ENCODE measurements at regions not wholly inside any gene's neighbourhood (a gene's known extent, or its start where the extent isn't known, plus 50 kb on each side); places are given as distances from the start of the nearest gene placed in this dataset.
"Not testable (repeated sequence)": the region's sequence is repeated elsewhere in the genome, so short reads cannot be mapped to it uniquely, and the experiment has no call there.

DNA sequence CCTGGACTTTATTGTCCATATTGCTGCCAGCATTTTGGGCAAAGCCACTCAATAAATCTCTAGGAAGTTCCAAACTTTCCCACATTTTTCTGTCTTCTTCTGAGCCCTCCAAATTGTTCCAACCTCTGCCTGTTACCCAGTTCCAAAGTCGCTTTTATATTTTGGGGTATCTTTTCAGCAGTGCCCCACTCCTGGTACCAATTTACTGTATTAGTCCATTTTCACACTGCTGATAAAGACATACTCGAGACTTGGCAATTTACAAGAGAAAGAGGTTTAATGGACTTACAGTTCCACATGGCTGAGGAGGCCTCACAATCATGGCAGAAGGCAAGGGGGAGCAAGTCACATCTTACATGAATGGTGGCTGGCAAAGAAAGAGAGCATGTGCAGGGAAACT lies 53.4 kb downstream of the AHSP start:
- H3K27ac ChIP-seq (ENCODE audit: low read depth, low read length); H3K4me1 ChIP-seq (ENCODE audit: control insufficient read depth in 3 of 3, insufficient read depth in 3 of 3, low read length in 3 of 3); H3K4me3 ChIP-seq (ENCODE audit: low read length in 3 of 3); H3K9me3 ChIP-seq (ENCODE audit: control insufficient read depth in 3 of 3, low read length in 3 of 3); H3K27me3 ChIP-seq (ENCODE audit: control insufficient read depth in 3 of 3, insufficient read depth in 3 of 3, low read length in 3 of 3); H3K36me3 ChIP-seq (ENCODE audit: control insufficient read depth in 3 of 3, insufficient read depth in 3 of 3, low read length in 3 of 3); H3K9ac ChIP-seq (ENCODE audit: low read depth in 1 of 3, low read length in 3 of 3): not testable (repeated sequence)

DNA sequence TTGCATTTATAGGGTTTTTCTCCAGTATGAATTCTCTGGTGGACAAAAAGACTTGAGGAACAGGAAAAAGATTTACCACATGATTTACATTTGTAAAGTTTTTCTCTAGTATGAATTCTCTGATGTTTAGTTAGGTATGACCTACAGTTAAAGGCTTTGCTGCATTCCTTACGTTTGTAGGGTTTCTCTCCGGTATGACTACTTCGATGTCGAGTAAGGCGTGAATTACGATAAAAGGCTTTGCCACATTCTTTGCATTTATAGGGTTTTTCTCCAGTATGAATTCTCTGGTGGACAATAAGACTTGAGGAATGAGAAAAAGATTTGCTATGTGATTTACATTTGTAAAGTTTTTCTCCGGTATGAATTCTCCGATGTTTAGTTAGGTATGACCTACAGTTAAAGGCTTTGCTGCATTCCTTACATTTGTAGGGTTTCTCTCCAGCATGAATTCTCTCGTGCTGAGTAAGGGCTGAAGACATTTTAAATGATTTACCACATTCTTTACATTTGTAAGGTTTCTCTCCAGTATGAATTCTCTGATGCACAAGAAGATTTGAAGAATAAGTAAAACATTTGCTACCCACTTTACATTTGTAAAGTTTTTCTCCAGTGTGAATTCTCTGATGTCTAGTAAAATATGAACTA lies 74.2 kb downstream of the AHSP start:
- not testable (repeated sequence) for H3K4me1 ChIP-seq (ENCODE audit: control insufficient read depth in 3 of 3, insufficient read depth in 3 of 3, low read length in 3 of 3); H3K36me3 ChIP-seq (ENCODE audit: control insufficient read depth in 3 of 3, insufficient read depth in 3 of 3, low read length in 3 of 3); H3K27me3 ChIP-seq (ENCODE audit: control insufficient read depth in 3 of 3, insufficient read depth in 3 of 3, low read length in 3 of 3); H3K9ac ChIP-seq (ENCODE audit: low read depth in 1 of 3, low read length in 3 of 3); H3K27ac ChIP-seq (ENCODE audit: low read depth, low read length); H3K4me3 ChIP-seq (ENCODE audit: low read length in 3 of 3)
- peaks cover 0 to 27% (median 5%) of the 10 kb centered on the region in 3 donors for H3K9me3 ChIP-seq (ENCODE audit: control insufficient read depth in 3 of 3, low read length in 3 of 3)

DNA sequence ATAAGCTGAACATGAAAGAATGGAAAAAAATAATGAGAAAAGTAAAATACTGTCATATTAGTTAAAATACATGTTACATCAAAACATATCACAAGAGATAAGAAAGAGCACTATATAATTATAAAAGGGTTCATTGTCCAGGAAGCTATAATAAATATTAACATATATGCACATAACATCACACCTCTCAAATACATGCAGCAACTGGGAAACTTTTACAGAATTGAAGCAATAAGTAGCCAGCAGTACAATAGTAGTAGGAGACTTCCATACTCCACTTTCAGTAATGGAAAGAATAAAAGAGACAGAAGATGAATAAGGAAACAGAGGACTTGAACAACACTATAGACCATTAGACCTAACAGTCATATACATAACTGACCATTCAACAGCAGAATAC lies 90.4 kb downstream of the AHSP start:
- Histone ChIP-seq H3K36me3 (ENCODE audit: control insufficient read depth in 3 of 3, insufficient read depth in 3 of 3, low read length in 3 of 3) (no peaks in the 10 kb centered on the region), H3K4me3 (ENCODE audit: low read length in 3 of 3) (no peak overlapping the region), H3K27ac (ENCODE audit: low read depth, low read length) (no peak overlapping the region), H3K27me3 (ENCODE audit: control insufficient read depth in 3 of 3, insufficient read depth in 3 of 3, low read length in 3 of 3) (no peaks in the 10 kb centered on the region), H3K4me1 (ENCODE audit: control insufficient read depth in 3 of 3, insufficient read depth in 3 of 3, low read length in 3 of 3) (no peaks in the 10 kb centered on the region), H3K9ac (ENCODE audit: low read depth in 1 of 3, low read length in 3 of 3) (no peak overlapping the region), H3K9me3 (ENCODE audit: control insufficient read depth in 3 of 3, low read length in 3 of 3) (peaks cover 0 to 2% (median 0%) of the 10 kb centered on the region in 3 donors)

DNA sequence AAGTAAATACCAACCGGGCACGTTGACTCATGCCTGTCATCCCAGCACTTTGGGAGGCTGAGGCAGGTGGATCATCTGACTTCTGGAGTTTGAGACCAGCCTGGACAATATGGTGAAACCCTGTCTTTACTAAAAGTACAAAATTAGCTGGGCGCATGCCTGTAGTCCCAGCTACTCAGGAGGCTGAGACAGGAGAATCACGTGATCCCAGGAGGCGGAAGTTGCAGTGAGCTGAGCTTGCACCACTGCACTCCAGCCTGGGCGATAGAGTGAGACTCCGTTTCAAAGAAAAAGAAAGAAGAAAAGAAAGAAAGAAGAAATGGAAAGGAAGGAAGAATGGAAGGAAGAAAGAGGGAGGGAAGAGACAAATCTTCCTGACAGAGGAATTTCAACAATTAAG lies 108.7 kb downstream of the AHSP start:
- Histone ChIP-seq H3K9me3 (ENCODE audit: control insufficient read depth in 3 of 3, low read length in 3 of 3) (peaks cover 0 to 3% (median 0%) of the 10 kb centered on the region in 3 donors), H3K4me1 (ENCODE audit: control insufficient read depth in 3 of 3, insufficient read depth in 3 of 3, low read length in 3 of 3) (no peaks in the 10 kb centered on the region), H3K27me3 (ENCODE audit: control insufficient read depth in 3 of 3, insufficient read depth in 3 of 3, low read length in 3 of 3) (no peaks in the 10 kb centered on the region), H3K9ac (ENCODE audit: low read depth in 1 of 3, low read length in 3 of 3) (no peak overlapping the region), H3K27ac (ENCODE audit: low read depth, low read length) (no peak overlapping the region), H3K4me3 (ENCODE audit: low read length in 3 of 3) (no peak overlapping the region), H3K36me3 (ENCODE audit: control insufficient read depth in 3 of 3, insufficient read depth in 3 of 3, low read length in 3 of 3) (no peaks in the 10 kb centered on the region)

DNA sequence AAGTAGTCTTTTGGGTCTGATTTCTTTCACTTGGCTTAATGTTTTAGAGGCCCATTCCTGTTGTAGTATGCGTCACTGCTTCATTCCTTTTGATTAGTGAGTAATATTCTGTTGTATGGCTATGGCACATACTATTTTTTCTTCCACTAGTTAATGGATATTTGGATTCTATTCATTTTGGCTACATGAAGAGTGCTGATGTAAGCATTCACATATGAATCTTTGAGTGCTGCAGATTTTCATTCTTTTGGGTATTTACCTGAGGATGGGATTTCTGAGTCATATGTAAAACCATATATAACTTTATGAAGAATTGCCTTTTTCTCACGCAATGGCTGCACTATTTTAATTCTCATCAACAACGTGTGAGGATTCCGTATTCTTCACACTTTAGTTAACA lies 113.6 kb downstream of the AHSP start:
- H3K36me3 ChIP-seq (ENCODE audit: control insufficient read depth in 3 of 3, insufficient read depth in 3 of 3, low read length in 3 of 3): no peaks in the 10 kb centered on the region
- H3K4me1 ChIP-seq (ENCODE audit: control insufficient read depth in 3 of 3, insufficient read depth in 3 of 3, low read length in 3 of 3): no peaks in the 10 kb centered on the region
- H3K27ac ChIP-seq (ENCODE audit: low read depth, low read length): no peak overlapping the region
- H3K4me3 ChIP-seq (ENCODE audit: low read length in 3 of 3): no peak overlapping the region
- peaks cover 0 to 3% (median 0%) of the 10 kb centered on the region in 3 donors for H3K9me3 ChIP-seq (ENCODE audit: control insufficient read depth in 3 of 3, low read length in 3 of 3)
- no peaks in the 10 kb centered on the region for H3K27me3 ChIP-seq (ENCODE audit: control insufficient read depth in 3 of 3, insufficient read depth in 3 of 3, low read length in 3 of 3)
- H3K9ac ChIP-seq (ENCODE audit: low read depth in 1 of 3, low read length in 3 of 3): no peak overlapping the region

DNA sequence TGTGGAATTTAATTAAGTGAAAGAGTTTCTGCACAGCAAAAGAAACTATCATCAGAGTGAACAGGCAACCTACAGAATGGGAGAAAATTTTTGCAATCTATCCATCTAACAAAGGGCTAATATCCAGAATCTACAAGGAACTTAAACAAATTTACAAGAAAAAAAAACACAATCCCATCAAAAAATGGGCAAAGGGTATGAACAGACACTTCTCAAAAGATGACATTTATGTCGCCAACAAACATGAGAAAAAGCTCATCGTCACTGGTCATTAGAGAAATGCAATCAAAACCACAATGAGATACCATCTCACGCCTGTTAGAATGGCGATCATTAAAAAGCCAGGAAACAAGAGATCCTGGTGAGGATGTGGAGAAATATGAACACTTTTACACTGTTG lies 128.0 kb downstream of the AHSP start:
- not testable (repeated sequence) for H3K27ac ChIP-seq (ENCODE audit: low read depth, low read length); H3K27me3 ChIP-seq (ENCODE audit: control insufficient read depth in 3 of 3, insufficient read depth in 3 of 3, low read length in 3 of 3); H3K36me3 ChIP-seq (ENCODE audit: control insufficient read depth in 3 of 3, insufficient read depth in 3 of 3, low read length in 3 of 3); H3K4me3 ChIP-seq (ENCODE audit: low read length in 3 of 3); H3K9ac ChIP-seq (ENCODE audit: low read depth in 1 of 3, low read length in 3 of 3); H3K9me3 ChIP-seq (ENCODE audit: control insufficient read depth in 3 of 3, low read length in 3 of 3); H3K4me1 ChIP-seq (ENCODE audit: control insufficient read depth in 3 of 3, insufficient read depth in 3 of 3, low read length in 3 of 3)

DNA sequence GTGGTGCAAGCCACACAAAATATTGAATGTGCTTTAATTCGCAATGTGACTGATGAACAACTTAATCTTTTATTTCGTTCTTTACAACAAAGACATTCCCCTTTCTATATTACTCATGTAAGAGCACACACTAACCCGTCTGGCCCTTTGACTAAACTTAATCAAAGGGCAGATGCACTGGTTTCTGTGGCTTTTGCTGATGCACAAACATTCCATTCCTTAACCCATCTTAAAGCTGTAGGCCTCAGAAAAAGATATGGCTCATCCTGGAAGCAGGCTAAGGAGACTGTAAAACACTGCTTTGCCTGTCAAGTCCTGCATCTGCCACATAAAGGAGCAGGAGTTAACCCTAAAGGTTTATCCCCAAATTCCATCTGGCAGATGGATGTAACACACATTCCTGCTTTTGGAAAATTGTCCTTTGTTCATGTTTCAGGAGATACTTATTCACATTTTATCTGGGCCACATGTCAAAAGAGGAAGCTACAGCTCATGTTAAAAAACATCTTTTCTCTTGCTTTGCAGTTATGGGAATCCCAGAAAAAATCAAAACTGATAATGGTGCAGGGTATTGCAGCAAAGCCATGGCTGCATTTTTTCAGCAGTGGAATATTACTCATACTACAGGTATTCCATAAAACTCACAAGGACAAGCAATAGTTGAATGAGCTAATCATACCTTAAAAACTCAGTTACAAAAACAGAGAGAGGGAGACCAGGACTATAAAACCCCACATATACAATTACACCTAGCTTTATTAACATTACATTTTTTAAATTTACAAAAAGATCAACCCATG lies 137.2 kb downstream of the AHSP start:
- H3K9ac ChIP-seq (ENCODE audit: low read depth in 1 of 3, low read length in 3 of 3): no peak overlapping the region
- no peaks in the 10 kb centered on the region for H3K4me1 ChIP-seq (ENCODE audit: control insufficient read depth in 3 of 3, insufficient read depth in 3 of 3, low read length in 3 of 3)
- no peak overlapping the region for H3K4me3 ChIP-seq (ENCODE audit: low read length in 3 of 3)
- peaks cover 0 to 2% (median 0%) of the 10 kb centered on the region in 3 donors for H3K27me3 ChIP-seq (ENCODE audit: control insufficient read depth in 3 of 3, insufficient read depth in 3 of 3, low read length in 3 of 3)
- no peak overlapping the region for H3K27ac ChIP-seq (ENCODE audit: low read depth, low read length)
- H3K36me3 ChIP-seq (ENCODE audit: control insufficient read depth in 3 of 3, insufficient read depth in 3 of 3, low read length in 3 of 3): no peaks in the 10 kb centered on the region
- peaks cover 0 to 3% (median 2%) of the 10 kb centered on the region in 3 donors for H3K9me3 ChIP-seq (ENCODE audit: control insufficient read depth in 3 of 3, low read length in 3 of 3)

DNA sequence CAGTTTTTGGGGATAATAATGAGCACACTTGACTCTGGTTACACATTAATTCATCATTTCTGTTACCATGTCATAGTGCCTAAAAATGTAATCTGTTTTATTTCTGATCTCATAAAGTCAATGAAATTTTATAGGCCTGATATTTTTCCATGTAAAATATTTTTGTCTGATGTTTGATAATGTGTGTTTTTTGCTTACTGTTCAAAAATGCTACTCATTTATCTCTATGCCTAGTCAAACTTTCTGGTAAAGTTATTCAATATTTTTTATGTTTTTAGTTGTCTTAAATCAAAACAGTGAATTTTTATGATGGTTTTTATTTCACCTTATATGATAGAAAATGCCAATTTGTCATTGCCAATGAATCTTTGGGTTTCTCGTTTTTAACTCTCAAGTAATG lies 147.0 kb downstream of the AHSP start:
- Histone ChIP-seq H3K4me3 (ENCODE audit: low read length in 3 of 3) (no peak overlapping the region), H3K36me3 (ENCODE audit: control insufficient read depth in 3 of 3, insufficient read depth in 3 of 3, low read length in 3 of 3) (no peaks in the 10 kb centered on the region), H3K27me3 (ENCODE audit: control insufficient read depth in 3 of 3, insufficient read depth in 3 of 3, low read length in 3 of 3) (peaks cover 0 to 4% (median 2%) of the 10 kb centered on the region in 3 donors), H3K9ac (ENCODE audit: low read depth in 1 of 3, low read length in 3 of 3) (no peak overlapping the region), H3K4me1 (ENCODE audit: control insufficient read depth in 3 of 3, insufficient read depth in 3 of 3, low read length in 3 of 3) (no peaks in the 10 kb centered on the region), H3K9me3 (ENCODE audit: control insufficient read depth in 3 of 3, low read length in 3 of 3) (peaks cover 0 to 2% (median 0%) of the 10 kb centered on the region in 3 donors), H3K27ac (ENCODE audit: low read depth, low read length) (no peak overlapping the region)

DNA sequence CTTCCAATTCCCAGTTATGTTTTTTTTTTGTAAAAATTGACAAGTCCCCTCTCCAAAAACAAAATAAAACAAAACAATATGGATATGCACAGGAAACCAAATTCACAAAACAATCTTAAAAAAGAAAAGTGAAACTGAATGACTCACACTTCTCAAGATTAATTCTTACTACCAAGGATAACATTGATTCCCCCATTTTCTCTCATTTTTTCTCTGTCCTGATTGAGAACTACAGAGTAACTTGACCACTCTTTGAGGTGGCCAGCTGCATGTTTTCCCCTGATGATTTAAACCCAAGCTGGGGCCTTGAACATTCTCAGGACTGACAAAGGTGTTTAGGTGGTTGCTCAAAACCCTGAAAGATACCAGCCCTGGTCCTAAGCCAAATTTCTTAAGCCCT lies 149.0 kb downstream of the AHSP start:
- Histone ChIP-seq H3K4me1 (ENCODE audit: control insufficient read depth in 3 of 3, insufficient read depth in 3 of 3, low read length in 3 of 3) (no peaks in the 10 kb centered on the region), H3K9me3 (ENCODE audit: control insufficient read depth in 3 of 3, low read length in 3 of 3) (peaks cover 0 to 2% (median 0%) of the 10 kb centered on the region in 3 donors), H3K36me3 (ENCODE audit: control insufficient read depth in 3 of 3, insufficient read depth in 3 of 3, low read length in 3 of 3) (no peaks in the 10 kb centered on the region), H3K27ac (ENCODE audit: low read depth, low read length) (no peak overlapping the region), H3K27me3 (ENCODE audit: control insufficient read depth in 3 of 3, insufficient read depth in 3 of 3, low read length in 3 of 3) (peaks cover 0 to 4% (median 2%) of the 10 kb centered on the region in 3 donors), H3K4me3 (ENCODE audit: low read length in 3 of 3) (no peak overlapping the region), H3K9ac (ENCODE audit: low read depth in 1 of 3, low read length in 3 of 3) (no peak overlapping the region)

DNA sequence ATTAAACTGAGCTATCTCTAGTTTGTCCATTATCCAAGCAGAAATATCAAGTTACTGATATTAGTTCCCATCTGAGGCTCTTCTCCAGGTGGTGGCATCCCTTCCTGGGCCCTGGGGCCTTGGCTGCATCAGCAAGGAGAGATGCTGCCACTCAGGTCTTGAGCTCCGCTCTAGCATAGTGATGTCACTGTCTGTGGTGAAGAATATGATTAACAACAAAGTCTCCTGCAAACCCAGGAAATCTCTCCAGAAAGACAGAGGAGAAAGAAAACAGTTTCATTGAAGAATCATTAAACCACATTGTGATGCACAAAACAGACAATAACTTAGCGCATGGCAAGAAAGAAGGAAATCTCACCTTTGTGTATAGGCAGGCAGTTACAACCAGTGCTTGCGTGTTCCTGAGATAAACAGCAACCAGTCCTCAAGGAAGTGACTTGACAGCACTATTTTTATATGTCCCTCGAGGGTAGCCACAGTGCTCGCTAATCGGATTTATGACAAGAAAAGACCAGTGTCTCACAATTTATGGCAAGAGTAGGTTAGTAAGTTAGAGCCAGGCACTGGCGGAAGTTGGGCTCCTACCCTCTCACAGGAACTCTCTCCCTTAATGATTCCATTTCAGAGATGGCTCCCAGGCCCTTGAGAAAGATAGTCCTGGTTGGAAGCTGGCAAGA lies 151.1 kb downstream of the AHSP start:
- Histone ChIP-seq H3K27me3 (ENCODE audit: control insufficient read depth in 3 of 3, insufficient read depth in 3 of 3, low read length in 3 of 3) (peaks cover 0 to 2% (median 0%) of the 10 kb centered on the region in 3 donors), H3K27ac (ENCODE audit: low read depth, low read length) (no peak overlapping the region), H3K4me1 (ENCODE audit: control insufficient read depth in 3 of 3, insufficient read depth in 3 of 3, low read length in 3 of 3) (no peaks in the 10 kb centered on the region), H3K36me3 (ENCODE audit: control insufficient read depth in 3 of 3, insufficient read depth in 3 of 3, low read length in 3 of 3) (no peaks in the 10 kb centered on the region), H3K4me3 (ENCODE audit: low read length in 3 of 3) (no peak overlapping the region), H3K9me3 (ENCODE audit: control insufficient read depth in 3 of 3, low read length in 3 of 3) (no peaks in the 10 kb centered on the region), H3K9ac (ENCODE audit: low read depth in 1 of 3, low read length in 3 of 3) (no peak overlapping the region)

Measured in skeletal muscle tissue (tissue), 3 donors.